Activated T-cell treated with anti-CD3 and anti-CD28 coated beads, Interleukin-2, amount 50 U/mL, for 24 hours (primary cell): ENCODE measurements at regions not wholly inside any gene's neighbourhood (a gene's known extent, or its start where the extent isn't known, plus 50 kb on each side); places are given as distances from the start of the nearest gene placed in this dataset.

Experiments used
- DNase-seq: peaks from one replicate; pipeline ENCODE4 v3.0.0-alpha.2; 2020
- H3K27ac Mint-ChIP-seq: 2 replicates; pipeline ENCODE4 v1.8.0; 2020; ENCODE audit warnings: mild to moderate bottlenecking, mixed read lengths
- H3K27me3 Mint-ChIP-seq: 2 replicates; pipeline ENCODE4 v1.8.0; 2020; ENCODE audit warnings: mixed read lengths
- H3K36me3 Mint-ChIP-seq: 2 replicates; pipeline ENCODE4 v1.8.0; 2020; ENCODE audit warnings: low read depth, mixed read lengths
- H3K4me1 Mint-ChIP-seq: 2 replicates; pipeline ENCODE4 v1.8.0; 2020; ENCODE audit warnings: low read depth, mixed read lengths
- H3K4me3 Mint-ChIP-seq: 2 replicates; pipeline ENCODE4 v1.8.0; 2020; ENCODE audit warnings: mild to moderate bottlenecking, moderate library complexity, mixed read lengths
- H3K9me3 Mint-ChIP-seq: 2 replicates; pipeline ENCODE4 v1.8.0; 2020; ENCODE audit warnings: mixed read lengths

- Mint-ChIP-seq H3K27me3 (no peaks in the 10 kb centered on the region), H3K9me3 (no peaks in the 10 kb centered on the region), H3K27ac (no peak overlapping the region), H3K36me3 (no peaks in the 10 kb centered on the region), H3K4me3 (no peak overlapping the region), H3K4me1 (peaks cover 18% of the 10 kb centered on the region)
- no peak for DNase-seq
These were observed 269.1 kb upstream of the CFAP20DC start for GRCh38 chr3:59318881-59319280.

GRCh38 chr3:59317386-59317785 is 267.6 kb upstream of the CFAP20DC start:
- Mint-ChIP-seq H3K27ac (no peak overlapping the region), H3K4me3 (no peak overlapping the region), H3K27me3 (no peaks in the 10 kb centered on the region), H3K36me3 (no peaks in the 10 kb centered on the region), H3K9me3 (no peaks in the 10 kb centered on the region), H3K4me1 (peaks cover 28% of the 10 kb centered on the region)
- DNase-seq: no peak

DNA sequence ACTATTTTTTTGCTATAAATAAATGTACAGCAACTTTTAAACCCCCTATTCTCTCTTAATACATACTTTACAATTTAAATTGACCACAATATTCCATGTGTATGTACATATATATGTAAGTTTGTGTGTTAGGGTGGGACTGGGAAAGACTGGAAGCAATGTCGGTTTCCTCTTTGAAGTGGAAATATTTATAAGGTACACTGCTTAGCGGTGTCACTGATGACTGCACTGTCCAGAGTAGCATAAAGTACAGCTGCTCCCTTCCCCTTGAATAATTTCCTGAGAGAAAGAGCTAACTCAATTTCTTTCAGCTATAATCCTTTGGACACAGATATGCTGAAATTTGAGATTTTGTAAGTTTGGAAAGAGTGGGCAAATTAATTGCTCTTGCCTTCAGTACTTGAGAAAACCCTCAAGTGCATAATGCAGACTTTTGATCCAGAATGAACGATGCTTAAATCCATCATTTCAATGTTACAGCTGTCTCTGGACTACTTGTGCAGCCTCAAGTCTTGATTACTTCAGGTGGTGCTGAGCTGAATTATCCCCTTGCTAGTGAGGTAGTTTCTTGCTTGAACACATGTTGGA is 267.0 kb upstream of the CFAP20DC start:
- Mint-ChIP-seq H3K9me3 (no peaks in the 10 kb centered on the region), H3K4me1 (peaks cover 30% of the 10 kb centered on the region), H3K27ac (no peak overlapping the region), H3K36me3 (no peaks in the 10 kb centered on the region), H3K4me3 (no peak overlapping the region), H3K27me3 (no peaks in the 10 kb centered on the region)
- no peak for DNase-seq

- no peaks in the 10 kb centered on the region for H3K9me3 Mint-ChIP-seq
- no peaks in the 10 kb centered on the region for H3K36me3 Mint-ChIP-seq
- peaks cover 44% of the 10 kb centered on the region for H3K4me1 Mint-ChIP-seq
- peak; percentile 73 for DNase-seq
- no peaks in the 10 kb centered on the region for H3K27me3 Mint-ChIP-seq
- no peak overlapping the region for H3K4me3 Mint-ChIP-seq
- no peak overlapping the region for H3K27ac Mint-ChIP-seq
These were observed 263.5 kb upstream of the CFAP20DC start for GRCh38 chr3:59313365-59313764.

DNA sequence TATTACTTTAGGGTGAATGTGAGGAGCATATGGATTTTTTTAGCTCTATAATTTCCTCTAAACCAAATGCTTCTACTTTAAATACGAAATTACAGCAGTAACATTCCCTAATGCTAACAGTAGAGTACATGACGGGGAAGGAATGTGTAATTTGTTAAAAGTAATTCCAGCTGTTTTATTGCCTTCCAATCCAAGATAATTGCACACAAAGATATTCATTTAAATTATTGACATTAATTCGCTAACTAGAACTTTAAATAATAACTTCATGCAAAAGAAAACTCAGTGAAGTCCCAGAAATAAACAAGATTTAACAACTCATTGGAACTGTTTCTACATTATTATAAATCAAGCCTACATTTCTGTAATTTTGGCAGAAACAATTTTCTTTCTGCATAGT is 261.4 kb upstream of the CFAP20DC start:
- Mint-ChIP-seq H3K9me3 (no peaks in the 10 kb centered on the region), H3K27me3 (no peaks in the 10 kb centered on the region), H3K4me3 (no peak overlapping the region), H3K4me1 (peaks cover 43% of the 10 kb centered on the region), H3K27ac (no peak overlapping the region), H3K36me3 (no peaks in the 10 kb centered on the region)
- DNase-seq: no peak

- Mint-ChIP-seq H3K36me3 (no peaks in the 10 kb centered on the region), H3K27me3 (no peaks in the 10 kb centered on the region), H3K4me3 (no peak overlapping the region), H3K27ac (no peak overlapping the region), H3K4me1 (peaks cover 38% of the 10 kb centered on the region), H3K9me3 (no peaks in the 10 kb centered on the region)
- DNase-seq: no peak
These were observed 260.9 kb upstream of the CFAP20DC start for GRCh38 chr3:59310736-59311135.

DNA sequence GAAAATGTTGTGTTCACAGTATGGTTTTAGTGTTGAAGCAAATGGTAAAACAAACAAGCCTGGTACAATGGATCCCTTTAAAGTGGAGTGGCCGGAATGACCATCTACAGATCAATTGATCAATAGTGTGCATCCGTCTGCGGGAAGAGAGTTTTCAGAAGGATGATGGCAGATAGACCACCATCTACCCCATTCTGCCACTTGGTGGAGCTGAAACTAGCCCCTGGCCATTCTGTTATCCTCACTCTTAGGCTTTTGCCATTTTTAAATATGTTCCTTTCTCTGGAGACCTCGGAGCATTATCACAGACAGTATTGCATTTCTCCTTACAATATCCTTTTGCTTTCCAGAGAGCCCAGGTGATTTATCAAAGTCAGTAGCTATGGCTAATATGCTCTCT is 258.9 kb upstream of the CFAP20DC start:
- DNase-seq: no peak
- no peak overlapping the region for H3K4me3 Mint-ChIP-seq
- no peaks in the 10 kb centered on the region for H3K36me3 Mint-ChIP-seq
- H3K27me3 Mint-ChIP-seq: no peaks in the 10 kb centered on the region
- H3K27ac Mint-ChIP-seq: no peak overlapping the region
- no peaks in the 10 kb centered on the region for H3K9me3 Mint-ChIP-seq
- peaks cover 25% of the 10 kb centered on the region for H3K4me1 Mint-ChIP-seq

- DNase-seq: no peak
- Mint-ChIP-seq H3K27ac (no peak overlapping the region), H3K4me1 (peaks cover 19% of the 10 kb centered on the region), H3K9me3 (no peaks in the 10 kb centered on the region), H3K27me3 (no peaks in the 10 kb centered on the region), H3K36me3 (no peaks in the 10 kb centered on the region), H3K4me3 (no peak overlapping the region)
These were observed 258.2 kb upstream of the CFAP20DC start for GRCh38 chr3:59308001-59308400.

DNA sequence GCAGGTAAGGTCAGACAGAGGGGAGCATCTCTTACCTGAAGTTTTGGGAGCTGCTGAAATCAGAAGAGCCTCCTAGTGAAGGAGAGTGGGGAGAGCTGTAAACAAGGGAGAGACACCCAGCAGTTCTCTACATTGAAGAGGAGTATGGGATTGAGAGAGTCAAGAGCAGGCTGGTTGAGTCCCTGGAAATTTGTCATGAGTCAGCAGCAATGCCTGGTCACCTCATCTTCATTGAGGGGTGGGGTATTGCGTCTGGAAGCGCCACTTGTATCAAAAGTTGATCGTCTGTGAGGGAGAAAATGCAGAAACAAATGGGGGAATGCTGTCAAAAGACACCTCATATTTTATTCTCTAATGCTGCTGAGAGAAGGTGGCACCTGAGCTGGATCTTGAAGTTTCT is 256.6 kb upstream of the CFAP20DC start:
- H3K27me3 Mint-ChIP-seq: no peaks in the 10 kb centered on the region
- peaks cover 17% of the 10 kb centered on the region for H3K4me1 Mint-ChIP-seq
- no peaks in the 10 kb centered on the region for H3K36me3 Mint-ChIP-seq
- H3K4me3 Mint-ChIP-seq: no peak overlapping the region
- no peak overlapping the region for H3K27ac Mint-ChIP-seq
- DNase-seq: no peak
- no peaks in the 10 kb centered on the region for H3K9me3 Mint-ChIP-seq

GRCh38 chr3:59304296-59304695 is 254.5 kb upstream of the CFAP20DC start:
- H3K4me1 Mint-ChIP-seq: peaks cover 4% of the 10 kb centered on the region
- peaks cover 10% of the 10 kb centered on the region for H3K9me3 Mint-ChIP-seq
- H3K27me3 Mint-ChIP-seq: no peaks in the 10 kb centered on the region
- H3K27ac Mint-ChIP-seq: no peak overlapping the region
- H3K36me3 Mint-ChIP-seq: no peaks in the 10 kb centered on the region
- DNase-seq: no peak
- H3K4me3 Mint-ChIP-seq: no peak overlapping the region

DNA sequence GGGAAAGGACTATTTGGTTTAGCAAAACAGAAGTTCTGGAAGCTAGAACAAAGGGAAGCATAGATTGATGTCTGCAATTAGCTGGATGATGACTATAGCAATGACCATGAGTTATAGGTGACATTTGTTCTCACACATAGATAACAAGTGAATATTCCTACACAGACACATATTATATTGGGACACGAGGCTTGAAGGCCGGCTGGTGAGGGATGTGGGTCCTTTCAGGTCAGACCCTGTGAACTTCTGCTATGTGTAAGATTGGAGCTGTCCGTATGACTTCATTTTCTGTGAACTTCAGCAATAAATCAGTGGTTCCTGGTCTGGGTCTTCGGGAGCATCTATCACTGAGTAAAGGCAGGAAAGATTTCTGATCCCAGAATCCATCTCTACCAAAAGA is 253.6 kb upstream of the CFAP20DC start:
- Mint-ChIP-seq H3K36me3 (no peaks in the 10 kb centered on the region), H3K4me1 (peaks cover 4% of the 10 kb centered on the region), H3K27me3 (no peaks in the 10 kb centered on the region), H3K4me3 (no peak overlapping the region), H3K9me3 (peaks cover 10% of the 10 kb centered on the region), H3K27ac (no peak overlapping the region)
- DNase-seq: no peak

DNA sequence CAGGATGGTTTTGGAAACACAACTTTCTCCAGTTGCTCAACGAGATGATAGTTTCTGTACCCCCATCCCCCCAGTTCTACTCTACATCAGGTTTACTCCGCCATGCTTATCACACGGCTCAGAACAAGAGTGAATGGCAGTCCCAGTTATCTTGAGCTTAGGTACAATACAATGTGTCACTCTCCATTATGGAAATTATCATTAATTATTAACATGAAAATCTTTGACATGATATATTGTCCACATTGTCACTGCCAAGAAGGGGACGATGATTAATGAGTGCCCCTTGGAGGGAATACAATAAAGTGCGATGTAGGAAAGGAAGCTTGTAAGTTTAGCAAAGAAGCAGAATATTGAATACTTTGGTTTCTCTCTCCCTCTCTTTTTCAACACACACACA is 252.6 kb upstream of the CFAP20DC start:
- peaks cover 4% of the 10 kb centered on the region for H3K4me1 Mint-ChIP-seq
- no peak overlapping the region for H3K4me3 Mint-ChIP-seq
- H3K27me3 Mint-ChIP-seq: no peaks in the 10 kb centered on the region
- no peaks in the 10 kb centered on the region for H3K36me3 Mint-ChIP-seq
- H3K9me3 Mint-ChIP-seq: peaks cover 10% of the 10 kb centered on the region
- no peak overlapping the region for H3K27ac Mint-ChIP-seq
- DNase-seq: no peak

GRCh38 chr3:59300733-59301132 is 250.9 kb upstream of the CFAP20DC start:
- Mint-ChIP-seq H3K4me1 (peaks cover 4% of the 10 kb centered on the region), H3K36me3 (no peaks in the 10 kb centered on the region), H3K9me3 (peaks cover 19% of the 10 kb centered on the region), H3K4me3 (no peak overlapping the region), H3K27ac (no peak overlapping the region), H3K27me3 (no peaks in the 10 kb centered on the region)
- no peak for DNase-seq

- H3K4me1 Mint-ChIP-seq: peaks cover 4% of the 10 kb centered on the region
- H3K9me3 Mint-ChIP-seq: peaks cover 23% of the 10 kb centered on the region
- no peaks in the 10 kb centered on the region for H3K27me3 Mint-ChIP-seq
- no peak overlapping the region for H3K27ac Mint-ChIP-seq
- H3K4me3 Mint-ChIP-seq: no peak overlapping the region
- no peaks in the 10 kb centered on the region for H3K36me3 Mint-ChIP-seq
- no peak for DNase-seq
These were observed 249.7 kb upstream of the CFAP20DC start for GRCh38 chr3:59299561-59299960.

GRCh38 chr3:59290358-59290757 is 240.5 kb upstream of the CFAP20DC start:
- H3K27ac Mint-ChIP-seq: no peak overlapping the region
- peaks cover 35% of the 10 kb centered on the region for H3K4me1 Mint-ChIP-seq
- H3K9me3 Mint-ChIP-seq: peaks cover 15% of the 10 kb centered on the region
- no peaks in the 10 kb centered on the region for H3K27me3 Mint-ChIP-seq
- H3K4me3 Mint-ChIP-seq: no peak overlapping the region
- DNase-seq: no peak
- H3K36me3 Mint-ChIP-seq: peaks cover 2% of the 10 kb centered on the region

DNA sequence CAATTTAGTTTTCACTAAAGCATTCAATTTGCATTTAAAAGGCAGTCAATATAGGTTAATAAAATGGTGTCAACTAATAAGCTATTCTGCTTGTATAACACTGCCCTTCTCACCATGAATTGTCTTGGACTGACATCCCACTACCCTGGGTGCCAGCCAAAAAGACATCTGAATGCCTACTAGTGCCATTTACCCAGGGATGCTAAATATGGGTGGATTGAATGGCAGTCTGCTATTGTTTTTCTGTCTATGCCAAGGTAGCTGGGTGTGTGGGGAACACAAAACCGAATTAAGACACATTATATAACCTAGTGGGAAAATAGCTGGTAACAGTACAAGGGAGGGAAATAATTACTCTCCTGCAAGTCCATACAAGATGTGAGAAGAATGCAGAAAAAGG is 240.0 kb upstream of the CFAP20DC start:
- Mint-ChIP-seq H3K36me3 (peaks cover 2% of the 10 kb centered on the region), H3K9me3 (peaks cover 12% of the 10 kb centered on the region), H3K4me1 (peaks cover 35% of the 10 kb centered on the region), H3K4me3 (no peak overlapping the region), H3K27ac (no peak overlapping the region), H3K27me3 (no peaks in the 10 kb centered on the region)
- DNase-seq: no peak
